T-helper 2 cell treated with Interferon-gamma antibody and Interleukin-4, amounts not matched to agents 100 ng/mL and 5 ng/mL, for 36 hours (primary cell): ENCODE measurements at regions not wholly inside any gene's neighbourhood (a gene's known extent, or its start where the extent isn't known, plus 50 kb on each side); places are given as distances from the start of the nearest gene placed in this dataset.
"Not testable (repeated sequence)": the region's sequence is repeated elsewhere in the genome, so short reads cannot be mapped to it uniquely, and the experiment has no call there.

ENCODE experiments used
- intact Hi-C: fragments of 100-400 bp; cut with micrococcal nuclease; formaldehyde crosslinking; loops from one replicate; pipeline ENCODE4 v1.15.1; 2023

GRCh38 chr2:8367833-8368232, 314.0 kb upstream of the ID2 start:
- intact Hi-C loops = no loop called here

- intact Hi-C loops = no loop called here
Measured at GRCh38 chr2:8368463-8368862, 313.4 kb upstream of the ID2 start.

GRCh38 chr2:8369522-8369921, 312.3 kb upstream of the ID2 start:
- intact Hi-C loops = no loop called here

- intact Hi-C loops = no loop called here
Measured at GRCh38 chr2:8370258-8370802, 311.5 kb upstream of the ID2 start.

GRCh38 chr2:8371653-8372052, 310.2 kb upstream of the ID2 start:
- intact Hi-C loops = no loop called here

- intact Hi-C loops = no loop called here
Measured at GRCh38 chr2:8374782-8375181, 307.1 kb upstream of the ID2 start.

- intact Hi-C loops = loop anchor here (2.0 kb wide), 1 partner anchor 74 kb away; no protein-coding TSS in a partner anchor
Measured at GRCh38 chr2:8376603-8377410, 305.0 kb upstream of the ID2 start.

GRCh38 chr2:8378016-8378810, 303.6 kb upstream of the ID2 start:
- intact Hi-C loops = no loop called here

- intact Hi-C loops = no loop called here
Measured at GRCh38 chr2:8379128-8379527, 302.7 kb upstream of the ID2 start.

- intact Hi-C loops = no loop called here
Measured at GRCh38 chr2:8379549-8379948, 302.3 kb upstream of the ID2 start.

- intact Hi-C loops = no loop called here
Measured at GRCh38 chr2:8380026-8380425, 301.8 kb upstream of the ID2 start.

- intact Hi-C loops = no loop called here
Measured at GRCh38 chr2:8380566-8380965, 301.3 kb upstream of the ID2 start.

GRCh38 chr2:8382485-8382884, 299.4 kb upstream of the ID2 start:
- intact Hi-C loops = no loop called here

GRCh38 chr2:8386748-8387147, 295.1 kb upstream of the ID2 start:
- intact Hi-C loops = not testable (repeated sequence)

GRCh38 chr2:8388781-8389180, 293.1 kb upstream of the ID2 start:
- intact Hi-C loops = no loop called here

GRCh38 chr2:8389431-8390108, 292.3 kb upstream of the ID2 start:
- intact Hi-C loops = no loop called here

- intact Hi-C loops = no loop called here
Measured at GRCh38 chr2:8391126-8391525, 290.7 kb upstream of the ID2 start.

GRCh38 chr2:8391584-8391983, 290.3 kb upstream of the ID2 start:
- intact Hi-C loops = no loop called here

GRCh38 chr2:8392098-8392866, 289.6 kb upstream of the ID2 start:
- intact Hi-C loops = no loop called here

GRCh38 chr2:8393506-8393905, 288.4 kb upstream of the ID2 start:
- intact Hi-C loops = no loop called here

- intact Hi-C loops = no loop called here
Measured at GRCh38 chr2:8394131-8394530, 287.7 kb upstream of the ID2 start.
